AG04450 (cell line): ENCODE measurements at regions not wholly inside any gene's neighbourhood (a gene's known extent, or its start where the extent isn't known, plus 50 kb on each side); places are given as distances from the start of the nearest gene placed in this dataset.

Source experiments
- CTCF ChIA-PET: fragments of 300-600, 350-600 bp; formaldehyde crosslinking; extraction: SDS; loops from one replicate; lab custom pipeline; 2022; ENCODE audit warnings: antibody characterized with exemption, inconsistent platforms; lab: Charles Lee
- POLR2A ChIA-PET: fragments of 350-600 bp; formaldehyde crosslinking; extraction: SDS; loops from one replicate; lab custom pipeline; 2021; ENCODE audit warnings: antibody characterized with exemption, inconsistent platforms; lab: Yijun Ruan, JAX
- DNase-seq: peaks from one replicate; pipeline ENCODE4 v3.0.0-alpha.2; 2011; ENCODE audit warnings: low read depth, low spot score
- H3K27ac ChIP-seq: one replicate; pipeline ENCODE4 v1.5.1; 2012; ENCODE audit warnings: low read depth, low read length, control low read depth
- H3K27me3 ChIP-seq: one replicate; pipeline ENCODE4 v1.6.0; 2012; ENCODE audit warnings: low read length; ENCODE audit not compliant: control insufficient read depth, insufficient read depth
- H3K4me3 ChIP-seq: 2 replicates; pipeline ENCODE4 v1.5.1; 2011; ENCODE audit warnings: mild to moderate bottlenecking, low read depth, low read length, control low read depth
- H3K9me3 ChIP-seq: 2 replicates; pipeline ENCODE4 v1.5.1; 2012; ENCODE audit warnings: low read length; ENCODE audit not compliant: control insufficient read depth, insufficient read depth
- TF ChIP-seq, protein P1 (sequence below): IDR thresholded peaks from 2 replicates; pipeline ENCODE4 v1.5.1; 2011; ENCODE audit warnings: low read depth, low read length, control low read depth, inconsistent platforms

GRCh38 chr10:2459713-2460112 is 607.6 kb upstream of the PFKP start:
- CTCF ChIA-PET = no interaction called here
- TF ChIP-seq, protein P1, sequence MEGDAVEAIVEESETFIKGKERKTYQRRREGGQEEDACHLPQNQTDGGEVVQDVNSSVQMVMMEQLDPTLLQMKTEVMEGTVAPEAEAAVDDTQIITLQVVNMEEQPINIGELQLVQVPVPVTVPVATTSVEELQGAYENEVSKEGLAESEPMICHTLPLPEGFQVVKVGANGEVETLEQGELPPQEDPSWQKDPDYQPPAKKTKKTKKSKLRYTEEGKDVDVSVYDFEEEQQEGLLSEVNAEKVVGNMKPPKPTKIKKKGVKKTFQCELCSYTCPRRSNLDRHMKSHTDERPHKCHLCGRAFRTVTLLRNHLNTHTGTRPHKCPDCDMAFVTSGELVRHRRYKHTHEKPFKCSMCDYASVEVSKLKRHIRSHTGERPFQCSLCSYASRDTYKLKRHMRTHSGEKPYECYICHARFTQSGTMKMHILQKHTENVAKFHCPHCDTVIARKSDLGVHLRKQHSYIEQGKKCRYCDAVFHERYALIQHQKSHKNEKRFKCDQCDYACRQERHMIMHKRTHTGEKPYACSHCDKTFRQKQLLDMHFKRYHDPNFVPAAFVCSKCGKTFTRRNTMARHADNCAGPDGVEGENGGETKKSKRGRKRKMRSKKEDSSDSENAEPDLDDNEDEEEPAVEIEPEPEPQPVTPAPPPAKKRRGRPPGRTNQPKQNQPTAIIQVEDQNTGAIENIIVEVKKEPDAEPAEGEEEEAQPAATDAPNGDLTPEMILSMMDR = no peak

GRCh38 chr10:2456834-2457233 is 610.5 kb upstream of the PFKP start:
- no peaks in the 10 kb centered on the region for H3K27me3 ChIP-seq
- no peak for DNase-seq
- ChIA-PET POLR2A (no interaction called here), CTCF (no interaction called here)
- peaks cover 6% of the 10 kb centered on the region for H3K9me3 ChIP-seq
- no peak overlapping the region for H3K4me3 ChIP-seq
- TF ChIP-seq, protein P1 = no peak
- no peak overlapping the region for H3K27ac ChIP-seq

More at GRCh38 chr10:2459713-2460112, 607.6 kb upstream of the PFKP start:
- DNase-seq = no peak
- H3K27me3 ChIP-seq = no peaks in the 10 kb centered on the region
- H3K27ac ChIP-seq = no peak overlapping the region
- POLR2A ChIA-PET = no interaction called here
- H3K9me3 ChIP-seq = peaks cover 3% of the 10 kb centered on the region
- no peak overlapping the region for H3K4me3 ChIP-seq

- Histone ChIP-seq H3K4me3 (no peak overlapping the region), H3K27ac (no peak overlapping the region), H3K27me3 (no peaks in the 10 kb centered on the region), H3K9me3 (peaks cover 18% of the 10 kb centered on the region)
- TF ChIP-seq, protein P1 = no peak
- no peak for DNase-seq
- ChIA-PET POLR2A (no interaction called here), CTCF (no interaction called here)
Measured at GRCh38 chr10:2445370-2445769, 622.0 kb upstream of the PFKP start.

DNA sequence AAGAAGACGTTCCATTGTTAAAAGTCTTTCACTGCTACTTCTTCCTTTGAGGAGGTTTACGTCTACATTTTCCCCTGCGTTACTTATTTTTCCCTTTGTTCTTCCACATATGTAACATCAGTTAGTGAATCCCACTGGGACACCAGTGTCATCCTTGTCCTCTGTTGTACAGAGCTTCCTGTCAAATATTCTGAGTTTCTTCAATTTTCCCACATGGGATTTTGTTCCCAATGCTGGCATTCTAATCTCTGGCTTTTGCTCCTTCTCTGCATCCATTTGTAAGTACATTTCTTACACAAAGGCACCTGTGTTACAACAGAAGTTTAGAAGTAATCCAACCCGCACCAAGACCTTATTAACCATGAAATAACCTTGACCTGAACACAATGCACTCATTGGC is 627.4 kb upstream of the PFKP start:
- ChIA-PET CTCF (no interaction called here), POLR2A (no interaction called here)
- Histone ChIP-seq H3K27ac (no peak overlapping the region), H3K9me3 (peaks cover 33% of the 10 kb centered on the region), H3K27me3 (no peaks in the 10 kb centered on the region), H3K4me3 (no peak overlapping the region)
- TF ChIP-seq, protein P1 = no peak
- DNase-seq = no peak

DNA sequence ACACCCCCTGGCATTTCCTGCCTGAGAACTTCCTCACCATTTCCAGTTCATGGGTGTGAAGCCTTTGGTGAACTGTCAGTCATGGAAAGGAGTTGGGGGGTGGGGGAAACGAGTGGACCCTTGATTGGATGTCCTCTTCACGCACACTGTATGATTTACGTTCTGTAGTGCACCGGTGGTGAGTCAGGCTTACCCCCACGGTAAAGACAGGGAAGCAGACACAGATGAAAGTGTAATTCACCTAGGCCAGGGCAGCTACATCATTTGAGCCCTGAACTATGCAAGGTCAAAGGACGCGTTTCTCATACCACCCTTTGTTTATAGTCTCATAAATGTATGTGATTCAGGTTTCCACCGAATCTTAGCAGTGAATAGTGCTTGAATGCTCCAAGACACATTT is 628.3 kb upstream of the PFKP start:
- H3K9me3 ChIP-seq = peaks cover 28% of the 10 kb centered on the region
- no peak overlapping the region for H3K27ac ChIP-seq
- no peaks in the 10 kb centered on the region for H3K27me3 ChIP-seq
- DNase-seq = no peak
- CTCF ChIA-PET = no interaction called here
- no peak overlapping the region for H3K4me3 ChIP-seq
- TF ChIP-seq, protein P1 = no peak
- POLR2A ChIA-PET = no interaction called here
